ENCODE measurements at regions not wholly inside any gene's neighbourhood (a gene's known extent, or its start where the extent isn't known, plus 50 kb on each side); places are given as distances from the start of the nearest gene placed in this dataset.
"Not testable (repeated sequence)": the region's sequence is repeated elsewhere in the genome, so short reads cannot be mapped to it uniquely, and the experiment has no call there.

- no peak for DNase-seq
Observed at GRCh38 chr2:13649918-13650317, 933.2 kb downstream of the TRIB2 start.

DNA sequence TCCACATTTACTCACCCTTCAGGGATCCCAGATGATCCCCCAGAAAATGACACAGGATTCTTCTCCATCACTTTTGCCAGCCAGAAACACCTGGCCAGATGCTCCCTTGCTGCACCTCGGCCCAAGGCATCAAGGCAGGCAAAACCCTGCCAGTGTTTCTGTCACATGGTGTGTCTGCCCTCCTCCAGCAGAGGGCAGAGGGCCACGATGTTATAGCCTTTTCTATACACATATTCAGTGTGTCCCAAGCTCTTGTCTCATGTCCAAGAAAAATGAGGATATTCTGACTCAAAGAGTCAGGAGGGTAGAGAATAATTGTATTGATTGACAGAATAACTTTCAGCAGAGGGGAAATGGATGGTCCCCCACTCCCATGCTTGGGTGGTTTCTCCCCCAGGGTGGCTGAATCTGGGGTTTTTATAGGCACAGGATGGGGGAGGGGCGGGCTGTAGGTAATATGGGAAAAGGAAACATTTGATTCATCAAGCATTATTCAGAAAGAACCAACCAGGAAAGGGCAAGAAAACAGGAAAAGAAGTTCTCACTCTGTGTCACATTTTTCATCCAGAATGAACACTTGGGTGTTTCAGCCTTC lies 933.9 kb downstream of the TRIB2 start:
- no peak for DNase-seq

DNA sequence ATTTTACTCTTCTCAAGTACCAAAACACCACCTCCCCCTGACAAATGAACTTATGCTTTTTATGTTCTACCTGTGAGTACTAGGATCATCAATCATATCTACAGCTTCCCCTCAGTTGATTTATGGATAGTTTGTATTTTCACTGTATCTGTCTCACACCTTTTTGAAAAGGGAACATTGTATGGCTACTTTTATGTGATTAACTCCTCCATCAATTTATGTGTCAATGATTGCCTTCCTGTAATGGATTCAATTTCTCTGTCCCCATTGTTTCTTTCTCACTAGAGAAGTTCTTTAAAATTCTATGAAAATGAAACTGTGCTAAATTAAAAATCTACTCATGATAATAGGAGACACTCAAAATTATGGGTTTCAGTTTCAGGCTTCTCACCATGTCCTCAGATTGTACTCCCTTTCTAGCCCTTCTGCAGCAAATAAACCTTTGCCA lies 935.0 kb downstream of the TRIB2 start:
- DNase-seq = no peak

GRCh38 chr2:13652531-13653313 lies 936.0 kb downstream of the TRIB2 start:
- DNase-seq = no peak

DNA sequence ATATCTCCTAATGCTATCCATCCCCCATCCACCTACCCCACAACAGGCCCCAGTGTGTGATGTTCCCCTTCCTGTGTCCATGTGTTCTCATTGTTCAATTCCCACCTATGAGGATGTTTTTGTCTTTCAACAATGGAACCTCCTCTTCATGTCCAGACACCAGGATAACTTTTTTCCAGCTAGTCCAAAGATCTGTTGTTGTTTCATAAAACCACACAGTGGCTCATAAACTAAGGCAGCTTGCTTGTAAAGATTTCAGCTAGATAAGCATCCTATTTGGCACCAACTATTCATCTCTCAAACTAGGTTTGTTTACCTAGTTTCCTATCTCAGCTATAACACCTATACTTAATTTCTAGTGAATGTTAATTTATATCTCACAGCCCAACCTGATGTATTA lies 937.7 kb downstream of the TRIB2 start:
- no peak for DNase-seq

- DNase-seq = no peak
Observed at GRCh38 chr2:13660231-13660630, 943.5 kb downstream of the TRIB2 start.

DNA sequence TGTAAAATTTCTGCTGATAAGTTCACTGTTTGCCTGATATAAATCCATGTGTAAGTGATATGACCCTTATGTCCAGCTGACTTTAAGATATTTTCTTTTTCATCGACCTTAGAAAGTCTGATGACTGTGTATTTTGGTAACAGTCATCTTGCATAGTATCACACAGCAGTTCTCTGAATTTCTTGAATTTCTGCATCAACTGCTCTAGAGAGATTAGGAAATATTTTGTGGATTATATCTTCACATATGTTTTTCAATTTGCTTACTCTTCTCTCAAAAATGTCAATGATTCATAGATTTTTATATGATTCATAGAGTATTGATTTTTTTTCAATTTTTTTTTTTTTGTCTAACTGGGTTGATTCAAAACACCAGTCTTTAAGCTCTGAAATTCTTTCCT lies 945.3 kb downstream of the TRIB2 start:
- DNase-seq = no peak

DNA sequence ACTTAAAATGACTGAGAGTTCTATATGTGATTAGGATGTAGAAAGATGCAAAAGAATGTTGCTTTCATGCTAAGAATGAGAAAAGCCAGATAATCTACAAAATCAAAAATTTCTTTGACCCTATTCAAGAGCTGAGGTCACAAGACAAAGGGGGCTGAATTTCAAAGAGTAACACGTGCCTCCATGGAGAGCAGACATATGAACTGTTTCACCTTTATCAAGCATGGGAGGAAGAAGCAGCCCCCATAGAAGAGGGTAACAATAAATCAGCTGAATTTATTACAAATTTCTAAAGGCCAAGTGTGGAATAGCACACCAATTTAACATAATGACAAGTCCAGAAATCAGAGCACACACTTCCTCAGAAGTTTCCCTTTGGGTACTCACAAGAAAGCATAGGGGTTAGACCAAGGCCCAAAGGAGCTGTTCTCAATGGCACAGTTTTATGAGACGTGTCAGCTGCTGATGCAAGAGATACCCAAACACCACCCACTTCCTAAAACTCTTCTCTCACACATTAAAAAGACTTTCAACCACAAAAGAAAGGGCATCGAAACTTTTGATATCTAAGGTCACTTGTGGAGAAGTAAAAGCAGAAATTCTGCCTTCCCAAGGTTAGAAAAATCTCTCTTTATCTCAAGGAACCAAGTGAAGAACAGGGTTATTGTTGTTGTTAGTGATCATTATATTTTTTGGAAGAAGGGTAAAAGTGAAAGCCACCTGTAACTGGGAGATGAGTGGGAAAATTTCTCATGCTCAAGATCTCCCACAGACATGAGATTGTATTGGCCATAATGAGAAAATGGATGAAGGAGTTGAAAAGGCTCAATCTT lies 950.1 kb downstream of the TRIB2 start:
- no peak for DNase-seq

GRCh38 chr2:13667415-13667757 lies 950.6 kb downstream of the TRIB2 start:
- DNase-seq = no peak

GRCh38 chr2:13669607-13670006 lies 952.9 kb downstream of the TRIB2 start:
- no peak for DNase-seq

GRCh38 chr2:13673821-13674220 lies 957.1 kb downstream of the TRIB2 start:
- DNase-seq = not testable (repeated sequence)

- no peak for DNase-seq
Observed at GRCh38 chr2:13676269-13676668, 956.2 kb upstream of the LRATD1 start.

DNA sequence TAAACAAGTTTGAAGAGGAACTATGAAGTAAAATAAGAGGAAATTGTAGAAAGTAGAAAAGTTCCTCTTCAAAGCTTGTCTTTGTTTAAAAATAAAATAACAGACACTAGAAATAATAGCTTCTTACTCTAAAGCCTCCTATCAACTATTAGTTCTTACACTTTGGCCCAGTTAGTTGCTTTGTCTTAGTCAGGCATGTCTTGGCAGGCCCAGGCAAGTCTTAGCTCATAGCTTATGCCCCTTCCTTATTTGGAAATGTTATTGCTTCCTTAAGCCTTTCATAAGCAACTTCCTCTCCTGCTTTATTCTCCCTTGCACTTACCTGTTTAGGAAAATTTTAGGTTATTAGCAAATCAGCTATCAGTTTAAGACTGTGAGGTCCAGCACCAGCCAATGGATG lies 950.6 kb upstream of the LRATD1 start:
- DNase-seq = no peak

GRCh38 chr2:13682540-13683272 lies 949.8 kb upstream of the LRATD1 start:
- no peak for DNase-seq

DNA sequence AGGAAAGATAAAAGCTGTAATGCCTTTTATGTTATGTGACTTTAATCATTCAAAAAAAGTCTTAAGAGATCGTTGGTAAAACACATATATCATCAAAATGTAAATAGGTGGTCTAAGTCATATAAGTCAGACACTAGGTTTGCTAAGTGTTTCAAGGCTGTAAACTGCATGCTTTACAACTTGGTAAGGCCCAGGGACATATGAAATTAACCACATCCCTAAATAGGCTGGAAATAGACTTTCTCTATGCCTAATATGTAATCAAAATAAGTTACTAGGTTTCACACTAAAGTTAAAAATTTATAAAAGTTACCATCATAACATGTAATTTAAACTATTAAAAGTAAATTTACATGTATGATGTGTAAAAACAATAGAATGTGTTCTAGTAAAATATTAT lies 946.3 kb upstream of the LRATD1 start:
- DNase-seq = no peak

DNA sequence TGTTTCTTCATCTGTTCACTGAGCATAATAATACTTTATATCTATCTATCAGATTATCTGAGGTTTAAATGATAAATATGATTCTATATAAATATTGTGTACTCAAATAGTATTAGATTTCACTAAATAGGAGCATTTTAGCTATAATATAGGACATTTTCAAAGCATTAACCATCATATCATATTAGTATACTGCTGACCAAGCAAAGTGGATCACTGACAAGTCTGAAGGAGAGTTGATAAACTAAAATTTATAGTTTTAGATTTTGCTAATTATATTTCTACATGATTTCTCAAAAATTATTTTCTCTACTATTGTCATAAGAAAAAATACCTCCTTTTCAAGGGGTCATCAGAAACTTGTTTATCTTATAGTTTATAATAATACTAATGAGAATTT lies 937.8 kb upstream of the LRATD1 start:
- no peak for DNase-seq

- no peak for DNase-seq
Observed at GRCh38 chr2:13696601-13697000, 935.9 kb upstream of the LRATD1 start.

DNA sequence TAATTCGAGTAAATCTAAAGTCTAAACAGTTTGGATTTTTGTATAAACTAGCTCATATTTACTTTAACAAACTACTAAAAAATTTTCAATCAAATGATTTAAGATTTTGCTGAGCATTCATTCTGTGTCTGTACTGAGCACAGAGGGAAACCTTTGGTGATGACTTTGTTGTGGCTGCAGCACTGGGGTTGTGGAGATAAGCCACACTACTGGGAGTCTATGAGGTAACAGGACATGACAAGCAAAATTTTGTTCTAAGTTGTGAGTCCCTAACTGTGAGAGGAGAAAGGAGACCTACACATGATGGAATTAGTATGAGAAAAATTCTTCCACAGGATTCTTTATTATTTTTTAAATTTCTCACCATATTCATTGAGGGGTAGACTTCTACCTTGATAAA lies 933.7 kb upstream of the LRATD1 start:
- DNase-seq = no peak

DNA sequence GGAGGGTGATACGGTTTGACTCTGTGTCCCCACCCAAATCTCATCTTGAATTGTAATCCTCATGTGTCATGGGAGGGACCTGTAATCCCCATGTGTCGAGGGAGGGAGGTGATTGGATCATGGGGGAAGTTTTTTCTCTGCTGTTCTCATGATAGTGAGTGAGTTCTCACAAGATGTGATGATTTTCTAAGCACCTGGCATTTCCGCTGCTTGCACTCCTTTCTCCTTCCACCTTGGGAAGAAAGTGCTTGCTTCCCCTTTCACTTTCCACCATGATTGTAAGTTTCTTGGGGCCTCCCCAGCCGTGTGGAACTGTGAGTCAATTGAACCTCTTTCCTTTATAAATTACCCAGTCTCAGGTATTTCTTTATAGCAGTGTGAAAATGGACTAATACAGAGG lies 932.6 kb upstream of the LRATD1 start:
- DNase-seq = not testable (repeated sequence)

- no peak for DNase-seq
Observed at GRCh38 chr2:13711154-13711553, 921.4 kb upstream of the LRATD1 start.

DNA sequence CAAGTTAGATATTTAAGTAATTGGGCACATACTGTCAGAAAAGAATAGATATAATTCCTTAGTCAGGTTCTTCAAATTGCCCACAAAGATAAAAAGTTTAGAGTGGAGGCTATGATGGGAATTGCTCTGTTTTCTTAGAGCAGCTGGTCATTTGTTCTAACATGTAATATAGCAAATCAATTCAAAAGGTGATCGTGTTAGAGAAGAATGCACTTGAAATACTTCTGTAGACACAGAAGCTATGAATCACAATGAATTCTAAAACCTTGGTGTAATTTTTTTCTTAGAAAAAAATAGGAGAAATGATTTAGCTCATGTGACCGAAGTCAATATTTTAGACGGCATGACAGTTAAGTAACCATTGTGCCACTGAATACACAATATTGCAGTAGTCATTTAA lies 918.1 kb upstream of the LRATD1 start:
- DNase-seq = no peak

GRCh38 chr2:13725945-13726344 lies 906.6 kb upstream of the LRATD1 start:
- DNase-seq = no peak

DNA sequence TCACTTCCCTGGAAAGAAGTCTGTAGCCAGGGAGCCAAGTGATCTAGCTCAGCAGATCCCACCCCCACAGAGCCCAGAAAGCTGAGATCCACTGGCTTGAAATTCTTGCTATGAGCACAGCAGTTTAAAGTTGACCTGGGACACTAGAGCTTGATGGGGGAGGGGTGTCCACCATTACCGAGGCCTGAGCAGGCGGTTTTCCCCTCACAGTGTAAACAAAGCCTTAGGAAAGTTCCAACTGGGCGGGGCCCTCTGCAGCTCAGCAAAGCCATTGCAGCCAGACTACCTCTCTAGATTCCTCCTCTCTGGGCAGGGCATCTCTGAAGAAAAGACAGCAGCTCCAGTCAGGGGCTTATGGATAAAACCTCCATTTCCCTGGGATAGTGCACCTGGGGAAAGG lies 887.2 kb upstream of the LRATD1 start:
- no peak for DNase-seq

Data from T-helper 2 cell (primary cell).